A673 (cell line): ENCODE measurements at regions not wholly inside any gene's neighbourhood (a gene's known extent, or its start where the extent isn't known, plus 50 kb on each side); places are given as distances from the start of the nearest gene placed in this dataset.

Experiments used
- CTCF ChIP-seq: fragments of 300-800, 200-600 bp; sonication (generic); conservative IDR thresholded peaks from 2 replicates; pipeline ENCODE4 v1.5.1; 2017; ENCODE audit warnings: low read depth, mild to moderate bottlenecking, antibody characterized with exemption, low read length, moderate library complexity, mixed read lengths
- EZH2 ChIP-seq: fragments of 200-600 bp; sonication (generic); IDR thresholded peaks from 2 replicates; pipeline ENCODE4 v1.6.1; 2017; ENCODE audit warnings: borderline replicate concordance, low read depth, mild to moderate bottlenecking, mixed read lengths, antibody characterized with exemption, low read length; ENCODE audit not compliant: poor library complexity, severe bottlenecking

GRCh38 chr5:125870256-125870655 lies 553.0 kb upstream of the GRAMD2B start:
- no peak for TF ChIP-seq CTCF
- no peak for TF ChIP-seq EZH2
